Activated CD8-positive, alpha-beta T cell treated with anti-CD3 and anti-CD28 coated beads, Interleukin-2, amount 10 ng/mL, durations not matched to agents 7 days and 5 days (primary cell): ENCODE measurements at regions not wholly inside any gene's neighbourhood (a gene's known extent, or its start where the extent isn't known, plus 50 kb on each side); places are given as distances from the start of the nearest gene placed in this dataset.

ENCODE experiments used
- ATAC-seq: fragments of 150-1000 bp; cut with Tn5 transposase; one replicate; pipeline ENCODE4 v1.10.0; 2021; ENCODE audit warnings: moderate library complexity
- CTCF ChIA-PET: fragments of 350-600 bp; sonication (Branson Sonifier 250); formaldehyde crosslinking; loops from one replicate; lab custom pipeline; 2021; ENCODE audit warnings: antibody characterized with exemption; lab: Charles Lee
- POLR2A ChIA-PET: fragments of 350-600 bp; sonication (Branson Sonifier 250); formaldehyde crosslinking; loops from one replicate; lab custom pipeline; 2021; ENCODE audit warnings: antibody characterized with exemption; lab: Charles Lee
- DNase-seq: peaks from one replicate; pipeline ENCODE4 v3.0.0-alpha.2; 2020
- H3K27ac Mint-ChIP-seq: one replicate; pipeline ENCODE4 v1.8.0; 2021; ENCODE audit warnings: mild to moderate bottlenecking, mixed read lengths
- H3K27me3 Mint-ChIP-seq: one replicate; pipeline ENCODE4 v1.8.0; 2021; ENCODE audit warnings: low read depth, mixed read lengths
- H3K36me3 Mint-ChIP-seq: one replicate; pipeline ENCODE4 v1.8.0; 2021; ENCODE audit warnings: low read depth, mixed read lengths
- H3K4me1 Mint-ChIP-seq: one replicate; pipeline ENCODE4 v1.8.0; 2021; ENCODE audit warnings: low read depth, mixed read lengths
- H3K4me3 Mint-ChIP-seq: one replicate; pipeline ENCODE4 v1.8.0; 2021; ENCODE audit warnings: mild to moderate bottlenecking, mixed read lengths
- H3K9me3 Mint-ChIP-seq: one replicate; pipeline ENCODE4 v1.8.0; 2022; ENCODE audit warnings: mixed read lengths; ENCODE audit not compliant: insufficient read depth

GRCh38 chr11:37718431-37718999, 1120.5 kb upstream of the RAG2 start:
- Mint-ChIP-seq H3K4me3 (no peak overlapping the region), H3K36me3 (no peaks in the 10 kb centered on the region), H3K27me3 (no peaks in the 10 kb centered on the region), H3K4me1 (no peaks in the 10 kb centered on the region), H3K9me3 (peaks cover 3% of the 10 kb centered on the region), H3K27ac (no peak overlapping the region)
- CTCF ChIA-PET, result no interaction called here
- no peak for ATAC-seq
- POLR2A ChIA-PET, result no interaction called here
- no peak for DNase-seq

DNA sequence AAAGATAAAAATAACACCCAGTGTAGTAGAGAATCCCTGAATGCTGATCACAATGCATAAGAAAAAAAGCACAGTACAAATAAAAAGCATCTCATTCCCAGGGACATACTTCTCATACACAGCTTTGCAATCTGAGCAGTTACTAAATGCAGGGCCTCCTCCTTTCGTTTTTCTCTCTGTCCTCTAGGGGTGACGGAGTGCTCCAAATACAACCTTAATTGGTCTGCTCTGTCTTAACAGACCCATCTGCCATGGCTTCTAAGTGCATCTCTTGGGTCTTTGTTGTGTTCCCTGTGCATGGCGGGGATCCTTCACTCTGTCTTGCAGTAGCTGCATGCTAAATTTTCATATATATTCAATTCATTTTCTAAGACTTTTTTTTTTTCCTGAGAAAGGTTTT, 1114.2 kb upstream of the RAG2 start:
- CTCF ChIA-PET, result no interaction called here
- Mint-ChIP-seq H3K4me1 (no peaks in the 10 kb centered on the region), H3K36me3 (no peaks in the 10 kb centered on the region), H3K27me3 (no peaks in the 10 kb centered on the region), H3K9me3 (peaks cover 8% of the 10 kb centered on the region), H3K27ac (no peak overlapping the region), H3K4me3 (no peak overlapping the region)
- DNase-seq (no peak), ATAC-seq (no peak)
- POLR2A ChIA-PET, result no interaction called here

DNA sequence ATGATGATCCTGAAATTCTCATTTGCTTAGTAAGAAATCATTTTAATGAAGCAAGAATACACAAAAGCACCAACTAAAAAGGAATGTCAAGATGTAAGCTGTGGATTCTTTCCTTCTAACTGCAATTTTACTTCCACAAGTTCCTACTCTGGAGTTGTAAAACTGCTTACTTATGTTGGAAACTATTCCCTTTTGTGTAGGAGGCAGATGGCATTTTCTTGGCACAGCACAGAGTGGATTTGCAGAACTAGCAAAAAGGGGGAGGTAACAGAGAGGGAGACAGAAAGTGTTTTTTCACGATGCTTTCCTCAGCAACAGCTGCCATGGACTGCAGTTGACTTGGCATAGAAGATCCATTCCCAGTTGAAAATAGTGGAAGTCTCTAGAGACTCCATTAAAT, 1112.0 kb upstream of the RAG2 start:
- no peak overlapping the region for H3K4me3 Mint-ChIP-seq
- H3K36me3 Mint-ChIP-seq, result no peaks in the 10 kb centered on the region
- H3K9me3 Mint-ChIP-seq, result peaks cover 8% of the 10 kb centered on the region
- no peaks in the 10 kb centered on the region for H3K4me1 Mint-ChIP-seq
- no peaks in the 10 kb centered on the region for H3K27me3 Mint-ChIP-seq
- H3K27ac Mint-ChIP-seq, result no peak overlapping the region
- CTCF ChIA-PET, result no interaction called here
- DNase-seq, result no peak
- POLR2A ChIA-PET, result no interaction called here
- ATAC-seq, result no peak

DNA sequence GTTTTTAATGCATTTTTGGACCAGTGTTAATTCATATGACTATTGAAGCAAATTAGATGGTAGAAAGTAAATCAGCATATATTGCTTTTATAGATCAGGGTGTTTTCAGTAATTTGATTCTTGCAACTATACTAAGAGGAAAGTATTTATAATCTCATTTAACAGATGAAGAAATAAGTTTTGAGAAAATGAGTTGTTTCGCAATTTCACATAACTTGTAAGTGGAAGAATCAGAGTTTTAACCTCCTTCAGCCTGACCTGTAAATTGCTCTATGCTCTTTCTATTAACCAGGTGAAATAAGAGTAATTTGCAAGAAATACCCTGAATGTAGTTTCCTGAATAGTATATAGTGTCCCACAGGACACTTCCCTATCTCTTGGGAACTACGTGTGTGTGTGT, 1106.8 kb upstream of the RAG2 start:
- no peak for DNase-seq
- no peak overlapping the region for H3K4me3 Mint-ChIP-seq
- H3K36me3 Mint-ChIP-seq, result no peaks in the 10 kb centered on the region
- no peak overlapping the region for H3K27ac Mint-ChIP-seq
- ChIA-PET CTCF (no interaction called here), POLR2A (no interaction called here)
- no peaks in the 10 kb centered on the region for H3K27me3 Mint-ChIP-seq
- no peaks in the 10 kb centered on the region for H3K4me1 Mint-ChIP-seq
- H3K9me3 Mint-ChIP-seq, result peaks cover 11% of the 10 kb centered on the region
- ATAC-seq, result no peak

- H3K36me3 Mint-ChIP-seq, result no peaks in the 10 kb centered on the region
- no peak for ATAC-seq
- no peak overlapping the region for H3K27ac Mint-ChIP-seq
- H3K4me3 Mint-ChIP-seq, result no peak overlapping the region
- H3K9me3 Mint-ChIP-seq, result peaks cover 15% of the 10 kb centered on the region
- no peaks in the 10 kb centered on the region for H3K27me3 Mint-ChIP-seq
- CTCF ChIA-PET, result no interaction called here
- POLR2A ChIA-PET, result no interaction called here
- no peak for DNase-seq
- H3K4me1 Mint-ChIP-seq, result no peaks in the 10 kb centered on the region
Measured at GRCh38 chr11:37699644-37700043, 1101.6 kb upstream of the RAG2 start.

- Mint-ChIP-seq H3K4me3 (no peak overlapping the region), H3K27ac (no peak overlapping the region), H3K36me3 (no peaks in the 10 kb centered on the region), H3K27me3 (no peaks in the 10 kb centered on the region), H3K9me3 (peaks cover 14% of the 10 kb centered on the region), H3K4me1 (no peaks in the 10 kb centered on the region)
- DNase-seq (no peak), ATAC-seq (no peak)
- ChIA-PET POLR2A (no interaction called here), CTCF (no interaction called here)
Measured at GRCh38 chr11:37695283-37695682, 1097.2 kb upstream of the RAG2 start.

GRCh38 chr11:37689951-37690350, 1091.9 kb upstream of the RAG2 start:
- CTCF ChIA-PET, result no interaction called here
- no peaks in the 10 kb centered on the region for H3K27me3 Mint-ChIP-seq
- no peaks in the 10 kb centered on the region for H3K4me1 Mint-ChIP-seq
- H3K9me3 Mint-ChIP-seq, result peaks cover 9% of the 10 kb centered on the region
- POLR2A ChIA-PET, result no interaction called here
- H3K36me3 Mint-ChIP-seq, result no peaks in the 10 kb centered on the region
- no peak for ATAC-seq
- no peak overlapping the region for H3K27ac Mint-ChIP-seq
- no peak for DNase-seq
- no peak overlapping the region for H3K4me3 Mint-ChIP-seq

- H3K9me3 Mint-ChIP-seq, result peaks cover 1% of the 10 kb centered on the region
- no peaks in the 10 kb centered on the region for H3K36me3 Mint-ChIP-seq
- H3K4me1 Mint-ChIP-seq, result no peaks in the 10 kb centered on the region
- no peak for DNase-seq
- ATAC-seq, result no peak
- no peak overlapping the region for H3K4me3 Mint-ChIP-seq
- ChIA-PET CTCF (no interaction called here), POLR2A (no interaction called here)
- H3K27me3 Mint-ChIP-seq, result no peaks in the 10 kb centered on the region
- no peak overlapping the region for H3K27ac Mint-ChIP-seq
Measured at GRCh38 chr11:37688456-37688855, 1090.4 kb upstream of the RAG2 start.

DNA sequence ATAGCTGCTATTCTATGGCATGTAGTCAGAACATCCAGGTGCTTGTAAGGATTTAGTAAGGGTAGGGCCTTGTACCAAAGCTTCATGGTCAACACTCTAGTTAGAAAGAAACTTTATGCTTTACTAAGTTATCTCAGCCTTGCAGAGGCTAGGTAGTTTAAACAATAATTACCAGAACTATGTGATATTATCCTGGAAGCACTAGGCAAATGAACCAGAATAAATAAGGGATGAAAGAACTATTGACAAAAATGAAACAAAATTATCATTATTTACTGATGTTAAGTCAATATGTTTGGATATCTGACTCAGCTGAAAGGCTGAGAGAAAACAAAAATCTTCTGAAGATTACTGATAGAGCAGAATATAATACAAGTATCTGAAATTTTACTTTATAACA, 1089.1 kb upstream of the RAG2 start:
- CTCF ChIA-PET, result no interaction called here
- no peak for DNase-seq
- POLR2A ChIA-PET, result no interaction called here
- no peaks in the 10 kb centered on the region for H3K27me3 Mint-ChIP-seq
- no peak overlapping the region for H3K27ac Mint-ChIP-seq
- ATAC-seq, result no peak
- H3K36me3 Mint-ChIP-seq, result no peaks in the 10 kb centered on the region
- no peak overlapping the region for H3K4me3 Mint-ChIP-seq
- no peaks in the 10 kb centered on the region for H3K4me1 Mint-ChIP-seq
- no peaks in the 10 kb centered on the region for H3K9me3 Mint-ChIP-seq

- CTCF ChIA-PET, result no interaction called here
- no peak overlapping the region for H3K27ac Mint-ChIP-seq
- H3K4me1 Mint-ChIP-seq, result no peaks in the 10 kb centered on the region
- no peaks in the 10 kb centered on the region for H3K36me3 Mint-ChIP-seq
- peaks cover 17% of the 10 kb centered on the region for H3K9me3 Mint-ChIP-seq
- H3K27me3 Mint-ChIP-seq, result no peaks in the 10 kb centered on the region
- POLR2A ChIA-PET, result no interaction called here
- no peak overlapping the region for H3K4me3 Mint-ChIP-seq
- DNase-seq, result no peak
- no peak for ATAC-seq
Measured at GRCh38 chr11:37671321-37671720, 1073.3 kb upstream of the RAG2 start.

GRCh38 chr11:37666960-37667359, 1068.9 kb upstream of the RAG2 start:
- POLR2A ChIA-PET, result no interaction called here
- CTCF ChIA-PET, result no interaction called here

DNA sequence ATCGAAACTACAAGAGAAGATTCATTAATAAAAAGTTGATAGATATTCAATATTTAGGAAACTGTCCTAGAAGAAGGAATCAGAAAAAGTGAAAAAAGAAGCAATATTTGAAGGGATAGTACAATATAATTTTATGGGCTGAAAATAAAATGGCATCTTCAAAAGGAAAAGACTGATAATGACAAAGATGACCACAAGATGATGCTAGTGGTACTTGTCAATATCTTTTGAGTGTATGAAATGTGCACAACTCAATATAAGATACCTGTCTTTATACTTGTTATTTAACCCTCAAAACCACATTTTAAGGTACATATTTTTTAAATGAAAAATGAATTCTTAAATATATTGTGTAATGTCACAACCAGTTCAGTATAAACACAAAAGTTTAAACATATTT, 1059.6 kb upstream of the RAG2 start:
- ChIA-PET POLR2A (no interaction called here), CTCF (no interaction called here)
- no peak for ATAC-seq
- no peaks in the 10 kb centered on the region for H3K36me3 Mint-ChIP-seq
- H3K27ac Mint-ChIP-seq, result no peak overlapping the region
- no peak for DNase-seq
- no peak overlapping the region for H3K4me3 Mint-ChIP-seq
- H3K4me1 Mint-ChIP-seq, result no peaks in the 10 kb centered on the region
- peaks cover 4% of the 10 kb centered on the region for H3K9me3 Mint-ChIP-seq
- H3K27me3 Mint-ChIP-seq, result no peaks in the 10 kb centered on the region

More at GRCh38 chr11:37666960-37667359, 1068.9 kb upstream of the RAG2 start:
- no peak for DNase-seq
- no peak for ATAC-seq
- H3K36me3 Mint-ChIP-seq, result no peaks in the 10 kb centered on the region
- no peaks in the 10 kb centered on the region for H3K27me3 Mint-ChIP-seq
- no peaks in the 10 kb centered on the region for H3K4me1 Mint-ChIP-seq
- H3K9me3 Mint-ChIP-seq, result peaks cover 5% of the 10 kb centered on the region
- H3K27ac Mint-ChIP-seq, result no peak overlapping the region
- H3K4me3 Mint-ChIP-seq, result no peak overlapping the region

- ATAC-seq (no peak), DNase-seq (no peak)
- ChIA-PET POLR2A (no interaction called here), CTCF (no interaction called here)
- Mint-ChIP-seq H3K9me3 (peaks cover 11% of the 10 kb centered on the region), H3K27ac (no peak overlapping the region), H3K27me3 (no peaks in the 10 kb centered on the region), H3K4me3 (no peak overlapping the region), H3K36me3 (no peaks in the 10 kb centered on the region), H3K4me1 (no peaks in the 10 kb centered on the region)
Measured at GRCh38 chr11:37647767-37648166, 1049.7 kb upstream of the RAG2 start.
